HL-60 (cell line): ENCODE measurements at regions not wholly inside any gene's neighbourhood (a gene's known extent, or its start where the extent isn't known, plus 50 kb on each side); places are given as distances from the start of the nearest gene placed in this dataset.

ENCODE experiments used
- POLR2AphosphoS5 ChIP-seq: IDR thresholded peaks from 2 replicates; pipeline ENCODE4 v1.6.1; 2012; ENCODE audit warnings: low read depth
- SPI1 ChIP-seq: IDR thresholded peaks from 2 replicates; pipeline ENCODE4 v1.6.1; 2012; ENCODE audit warnings: low read depth, mild to moderate bottlenecking, borderline replicate concordance
- TF ChIP-seq, protein P1 (sequence below): IDR thresholded peaks from one replicate; pipeline ENCODE4 v1.5.1; 2011; ENCODE audit warnings: low read length, control low read depth, inconsistent platforms; ENCODE audit not compliant: insufficient read depth
- TF ChIP-seq, protein P2 (sequence below): IDR thresholded peaks from 2 replicates; pipeline ENCODE4 v1.6.1; 2012; ENCODE audit warnings: low read depth; ENCODE audit not compliant: insufficient replicate concordance

DNA sequence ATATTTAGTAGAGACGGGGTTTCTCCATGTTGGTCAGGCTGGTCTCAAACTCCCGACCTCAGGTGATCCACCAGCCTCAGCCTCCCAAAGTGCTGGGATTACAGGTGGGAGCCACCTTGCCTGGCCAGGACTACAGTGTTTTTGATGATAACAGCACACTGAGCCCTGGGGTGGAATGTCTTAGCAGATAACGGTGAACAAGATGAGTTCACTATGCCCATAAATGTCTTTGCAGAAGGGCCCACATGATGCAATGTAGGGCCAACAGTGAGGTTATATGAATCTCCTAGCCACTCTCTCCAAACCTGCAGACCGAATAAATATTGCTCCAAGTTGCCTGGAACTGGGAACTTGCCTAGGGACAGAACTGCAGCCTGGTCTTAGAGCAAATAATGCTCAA is 235.1 kb downstream of the COG6 start:
- TF ChIP-seq, protein P1, sequence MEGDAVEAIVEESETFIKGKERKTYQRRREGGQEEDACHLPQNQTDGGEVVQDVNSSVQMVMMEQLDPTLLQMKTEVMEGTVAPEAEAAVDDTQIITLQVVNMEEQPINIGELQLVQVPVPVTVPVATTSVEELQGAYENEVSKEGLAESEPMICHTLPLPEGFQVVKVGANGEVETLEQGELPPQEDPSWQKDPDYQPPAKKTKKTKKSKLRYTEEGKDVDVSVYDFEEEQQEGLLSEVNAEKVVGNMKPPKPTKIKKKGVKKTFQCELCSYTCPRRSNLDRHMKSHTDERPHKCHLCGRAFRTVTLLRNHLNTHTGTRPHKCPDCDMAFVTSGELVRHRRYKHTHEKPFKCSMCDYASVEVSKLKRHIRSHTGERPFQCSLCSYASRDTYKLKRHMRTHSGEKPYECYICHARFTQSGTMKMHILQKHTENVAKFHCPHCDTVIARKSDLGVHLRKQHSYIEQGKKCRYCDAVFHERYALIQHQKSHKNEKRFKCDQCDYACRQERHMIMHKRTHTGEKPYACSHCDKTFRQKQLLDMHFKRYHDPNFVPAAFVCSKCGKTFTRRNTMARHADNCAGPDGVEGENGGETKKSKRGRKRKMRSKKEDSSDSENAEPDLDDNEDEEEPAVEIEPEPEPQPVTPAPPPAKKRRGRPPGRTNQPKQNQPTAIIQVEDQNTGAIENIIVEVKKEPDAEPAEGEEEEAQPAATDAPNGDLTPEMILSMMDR = no peak
- TF ChIP-seq, protein P2, sequence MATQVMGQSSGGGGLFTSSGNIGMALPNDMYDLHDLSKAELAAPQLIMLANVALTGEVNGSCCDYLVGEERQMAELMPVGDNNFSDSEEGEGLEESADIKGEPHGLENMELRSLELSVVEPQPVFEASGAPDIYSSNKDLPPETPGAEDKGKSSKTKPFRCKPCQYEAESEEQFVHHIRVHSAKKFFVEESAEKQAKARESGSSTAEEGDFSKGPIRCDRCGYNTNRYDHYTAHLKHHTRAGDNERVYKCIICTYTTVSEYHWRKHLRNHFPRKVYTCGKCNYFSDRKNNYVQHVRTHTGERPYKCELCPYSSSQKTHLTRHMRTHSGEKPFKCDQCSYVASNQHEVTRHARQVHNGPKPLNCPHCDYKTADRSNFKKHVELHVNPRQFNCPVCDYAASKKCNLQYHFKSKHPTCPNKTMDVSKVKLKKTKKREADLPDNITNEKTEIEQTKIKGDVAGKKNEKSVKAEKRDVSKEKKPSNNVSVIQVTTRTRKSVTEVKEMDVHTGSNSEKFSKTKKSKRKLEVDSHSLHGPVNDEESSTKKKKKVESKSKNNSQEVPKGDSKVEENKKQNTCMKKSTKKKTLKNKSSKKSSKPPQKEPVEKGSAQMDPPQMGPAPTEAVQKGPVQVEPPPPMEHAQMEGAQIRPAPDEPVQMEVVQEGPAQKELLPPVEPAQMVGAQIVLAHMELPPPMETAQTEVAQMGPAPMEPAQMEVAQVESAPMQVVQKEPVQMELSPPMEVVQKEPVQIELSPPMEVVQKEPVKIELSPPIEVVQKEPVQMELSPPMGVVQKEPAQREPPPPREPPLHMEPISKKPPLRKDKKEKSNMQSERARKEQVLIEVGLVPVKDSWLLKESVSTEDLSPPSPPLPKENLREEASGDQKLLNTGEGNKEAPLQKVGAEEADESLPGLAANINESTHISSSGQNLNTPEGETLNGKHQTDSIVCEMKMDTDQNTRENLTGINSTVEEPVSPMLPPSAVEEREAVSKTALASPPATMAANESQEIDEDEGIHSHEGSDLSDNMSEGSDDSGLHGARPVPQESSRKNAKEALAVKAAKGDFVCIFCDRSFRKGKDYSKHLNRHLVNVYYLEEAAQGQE = no peak
- TF ChIP-seq POLR2AphosphoS5 = no peak
- no peak for TF ChIP-seq SPI1
